T-helper 17 cell (primary cell): ENCODE measurements at regions not wholly inside any gene's neighbourhood (a gene's known extent, or its start where the extent isn't known, plus 50 kb on each side); places are given as distances from the start of the nearest gene placed in this dataset.

Experiments
- ATAC-seq: fragments of 150-1000 bp; cut with Tn5 transposase; 2 replicates; pipeline ENCODE4 v1.10.0; 2021; ENCODE audit warnings: mild to moderate bottlenecking, moderate library complexity
- DNase-seq, 3 donors: peaks; one replicate each; pipeline versions ENCODE4 v3.0.0 to v3.0.0-alpha.2; 2020 to 2021
- H3K9me3 ChIP-seq: one replicate; pipeline ENCODE4 v1.7.0; 2013; ENCODE audit warnings: low read length, mild to moderate bottlenecking; ENCODE audit not compliant: control insufficient read depth, poor library complexity, severe bottlenecking
- H3K27ac Mint-ChIP-seq: one replicate; pipeline ENCODE4 v1.8.0; 2022; ENCODE audit warnings: mild to moderate bottlenecking, moderate library complexity, mixed read lengths
- H3K27me3 Mint-ChIP-seq: one replicate; pipeline ENCODE4 v1.8.0; 2022; ENCODE audit warnings: mixed read lengths
- H3K36me3 Mint-ChIP-seq: one replicate; pipeline ENCODE4 v1.8.0; 2022; ENCODE audit warnings: low read depth, mixed read lengths
- H3K4me1 Mint-ChIP-seq: one replicate; pipeline ENCODE4 v1.8.0; 2022; ENCODE audit warnings: mild to moderate bottlenecking, mixed read lengths
- H3K4me3 Mint-ChIP-seq: one replicate; pipeline ENCODE4 v1.8.0; 2022; ENCODE audit warnings: mild to moderate bottlenecking, moderate library complexity, mixed read lengths

DNA sequence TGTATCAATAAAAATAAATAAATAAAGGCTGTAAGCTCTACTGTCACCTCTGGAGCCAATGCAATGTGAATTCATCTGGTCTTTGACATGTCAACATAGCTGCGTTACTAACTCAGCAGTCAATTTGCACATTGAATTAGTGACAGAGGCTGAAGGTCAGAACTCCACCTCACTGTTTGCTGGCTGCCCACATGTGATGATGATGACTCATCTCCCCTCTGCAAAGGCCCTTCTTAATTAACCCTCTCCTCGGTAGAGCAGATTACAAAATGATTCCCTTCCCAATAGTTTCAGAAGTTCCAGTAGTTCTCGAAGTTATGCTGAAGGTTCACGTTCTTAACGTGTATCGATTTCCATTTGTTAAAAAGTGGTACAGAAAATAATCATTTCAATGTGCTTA lies 1626.0 kb upstream of the TENM3 start:
- no peak for DNase-seq
- H3K27me3 Mint-ChIP-seq = no peaks in the 10 kb centered on the region
- ATAC-seq = no peak
- H3K27ac Mint-ChIP-seq = no peak overlapping the region
- no peak overlapping the region for H3K4me3 Mint-ChIP-seq
- no peaks in the 10 kb centered on the region for H3K9me3 ChIP-seq
- no peaks in the 10 kb centered on the region for H3K36me3 Mint-ChIP-seq
- H3K4me1 Mint-ChIP-seq = no peaks in the 10 kb centered on the region

DNA sequence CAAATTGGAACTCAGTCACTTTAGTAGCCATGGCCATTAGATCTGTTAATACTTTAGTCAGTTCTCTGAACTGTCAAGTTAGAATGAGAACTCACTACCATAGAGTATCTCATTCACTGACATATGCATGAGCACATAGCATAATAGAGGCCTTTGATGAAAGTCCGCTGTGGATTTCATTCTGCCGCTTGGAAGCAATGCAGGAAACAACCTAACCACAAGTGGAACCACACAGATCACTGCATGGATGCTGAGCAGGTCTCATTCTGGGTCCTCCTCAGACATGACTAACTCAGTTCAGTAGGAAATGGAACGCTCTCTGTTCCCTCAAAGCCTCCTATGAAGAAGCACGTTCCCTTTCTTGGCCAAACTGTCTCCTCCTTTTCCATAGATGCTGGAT lies 1624.8 kb upstream of the TENM3 start:
- no peaks in the 10 kb centered on the region for H3K36me3 Mint-ChIP-seq
- ATAC-seq = no peak

DNA sequence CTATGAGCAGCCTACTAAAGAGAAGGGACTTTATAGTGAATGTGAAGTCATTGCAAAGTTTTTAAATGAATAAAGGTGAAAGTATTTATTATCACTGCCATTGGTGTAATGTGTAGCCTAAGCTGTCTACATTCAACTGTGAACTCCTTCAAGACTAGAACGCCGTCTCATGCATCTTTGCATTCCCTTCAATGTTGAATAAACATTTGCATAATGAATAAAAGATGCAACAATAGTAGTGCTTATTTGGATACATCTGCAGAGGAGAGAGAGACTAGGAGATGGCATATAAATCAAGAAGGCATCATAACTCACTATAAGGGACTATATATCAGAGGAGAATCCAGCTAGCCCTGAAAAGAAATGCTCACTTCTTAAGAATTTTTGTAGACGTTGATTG lies 1623.8 kb upstream of the TENM3 start:
- no peaks in the 10 kb centered on the region for H3K9me3 ChIP-seq
- no peaks in the 10 kb centered on the region for H3K4me1 Mint-ChIP-seq
- no peaks in the 10 kb centered on the region for H3K36me3 Mint-ChIP-seq
- no peak for ATAC-seq
- H3K27me3 Mint-ChIP-seq = no peaks in the 10 kb centered on the region
- H3K27ac Mint-ChIP-seq = no peak overlapping the region
- no peak overlapping the region for H3K4me3 Mint-ChIP-seq
- no peak for DNase-seq

More for the DNA sequence above, 1624.8 kb upstream of the TENM3 start:
- H3K9me3 ChIP-seq = no peaks in the 10 kb centered on the region
- Mint-ChIP-seq H3K4me1 (no peaks in the 10 kb centered on the region), H3K27ac (no peak overlapping the region), H3K4me3 (no peak overlapping the region), H3K27me3 (no peaks in the 10 kb centered on the region)
- DNase-seq = no peak

GRCh38 chr4:180622254-180622653 lies 1620.9 kb upstream of the TENM3 start:
- DNase-seq (no peak), ATAC-seq (no peak)
- no peak overlapping the region for H3K27ac Mint-ChIP-seq
- no peaks in the 10 kb centered on the region for H3K36me3 Mint-ChIP-seq
- H3K4me3 Mint-ChIP-seq = no peak overlapping the region
- H3K4me1 Mint-ChIP-seq = no peaks in the 10 kb centered on the region
- no peaks in the 10 kb centered on the region for H3K27me3 Mint-ChIP-seq
- no peaks in the 10 kb centered on the region for H3K9me3 ChIP-seq

DNA sequence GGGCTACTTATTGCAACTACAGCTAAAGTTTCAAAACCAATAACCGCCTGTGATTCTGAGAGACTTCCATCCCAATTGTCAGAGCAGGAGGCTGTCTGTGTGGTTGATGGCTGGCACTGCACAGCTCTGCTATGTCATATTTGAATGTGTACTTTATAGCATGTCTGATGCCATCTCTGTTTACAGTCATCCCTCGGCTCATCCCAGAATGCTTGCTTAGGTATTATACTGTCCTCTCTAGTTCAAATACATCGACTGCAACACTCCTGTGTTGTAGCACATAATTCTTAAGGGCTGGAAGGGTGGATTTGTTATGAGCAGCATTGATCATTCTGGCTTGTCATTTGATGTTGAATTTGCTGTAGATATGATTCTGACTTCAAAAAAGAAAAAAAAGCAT lies 1617.5 kb upstream of the TENM3 start:
- Mint-ChIP-seq H3K36me3 (no peaks in the 10 kb centered on the region), H3K27ac (no peak overlapping the region), H3K4me3 (no peak overlapping the region), H3K4me1 (no peaks in the 10 kb centered on the region), H3K27me3 (no peaks in the 10 kb centered on the region)
- no peak for DNase-seq
- ATAC-seq = no peak
- H3K9me3 ChIP-seq = no peaks in the 10 kb centered on the region

DNA sequence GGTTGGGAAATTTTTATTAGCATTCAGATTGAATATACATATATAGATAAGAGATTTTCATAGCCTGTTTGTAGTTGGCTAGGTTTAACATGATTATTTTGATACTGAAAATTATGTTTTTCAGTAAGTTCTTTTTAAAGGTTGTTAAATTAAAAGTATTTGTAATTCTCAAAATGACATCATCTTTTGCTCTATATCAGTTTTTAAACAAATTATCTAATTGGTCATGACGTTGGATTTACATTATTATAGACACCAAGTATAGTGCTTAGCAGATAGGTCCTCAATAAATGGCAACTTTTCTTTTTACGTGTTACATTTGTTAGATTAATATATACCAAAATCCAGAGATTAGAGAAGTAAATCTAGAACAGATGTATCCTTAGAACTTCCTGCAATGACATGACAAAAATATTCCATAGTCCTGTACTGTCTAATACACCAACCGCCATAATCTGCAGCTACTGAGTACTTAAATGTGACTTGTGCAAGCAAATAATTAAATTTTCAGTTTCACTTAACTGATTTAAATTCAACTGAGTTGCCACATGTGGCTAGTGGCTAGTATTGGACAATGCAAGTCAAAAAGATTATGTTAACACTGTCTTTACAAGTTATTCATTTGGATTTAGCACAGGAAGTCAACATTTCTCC lies 1613.1 kb upstream of the TENM3 start:
- H3K27me3 Mint-ChIP-seq = no peaks in the 10 kb centered on the region
- H3K9me3 ChIP-seq = no peaks in the 10 kb centered on the region
- no peak overlapping the region for H3K4me3 Mint-ChIP-seq
- H3K4me1 Mint-ChIP-seq = no peaks in the 10 kb centered on the region
- H3K36me3 Mint-ChIP-seq = no peaks in the 10 kb centered on the region
- H3K27ac Mint-ChIP-seq = no peak overlapping the region
- no peak for DNase-seq
- no peak for ATAC-seq

GRCh38 chr4:180634306-180634705 lies 1608.9 kb upstream of the TENM3 start:
- no peaks in the 10 kb centered on the region for H3K9me3 ChIP-seq
- ATAC-seq (no peak), DNase-seq (no peak)
- no peak overlapping the region for H3K27ac Mint-ChIP-seq
- no peaks in the 10 kb centered on the region for H3K27me3 Mint-ChIP-seq
- H3K4me3 Mint-ChIP-seq = no peak overlapping the region
- no peaks in the 10 kb centered on the region for H3K36me3 Mint-ChIP-seq
- no peaks in the 10 kb centered on the region for H3K4me1 Mint-ChIP-seq

DNA sequence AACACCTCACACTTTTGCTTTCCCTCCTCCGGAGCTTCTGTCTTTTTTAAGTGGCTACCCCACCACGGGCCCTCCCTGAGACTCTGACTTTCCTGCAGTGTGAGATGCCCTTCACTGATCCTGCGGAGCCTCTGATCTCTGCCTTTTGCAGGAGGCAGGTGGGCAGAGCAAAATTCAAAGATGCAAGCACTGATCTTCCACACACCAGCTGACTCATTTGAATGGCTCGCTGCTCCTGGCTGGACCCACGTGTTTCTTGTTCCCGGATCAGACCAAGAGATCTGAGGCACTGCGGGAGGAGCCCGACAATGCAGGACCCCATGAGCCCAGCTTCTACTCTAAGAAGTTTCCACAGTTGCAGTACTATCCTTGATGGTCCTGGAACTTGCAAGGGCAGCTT lies 1607.9 kb upstream of the TENM3 start:
- H3K9me3 ChIP-seq = no peaks in the 10 kb centered on the region
- no peak overlapping the region for H3K27ac Mint-ChIP-seq
- H3K36me3 Mint-ChIP-seq = no peaks in the 10 kb centered on the region
- ATAC-seq (no peak), DNase-seq (no peak)
- H3K4me3 Mint-ChIP-seq = no peak overlapping the region
- no peaks in the 10 kb centered on the region for H3K27me3 Mint-ChIP-seq
- no peaks in the 10 kb centered on the region for H3K4me1 Mint-ChIP-seq

DNA sequence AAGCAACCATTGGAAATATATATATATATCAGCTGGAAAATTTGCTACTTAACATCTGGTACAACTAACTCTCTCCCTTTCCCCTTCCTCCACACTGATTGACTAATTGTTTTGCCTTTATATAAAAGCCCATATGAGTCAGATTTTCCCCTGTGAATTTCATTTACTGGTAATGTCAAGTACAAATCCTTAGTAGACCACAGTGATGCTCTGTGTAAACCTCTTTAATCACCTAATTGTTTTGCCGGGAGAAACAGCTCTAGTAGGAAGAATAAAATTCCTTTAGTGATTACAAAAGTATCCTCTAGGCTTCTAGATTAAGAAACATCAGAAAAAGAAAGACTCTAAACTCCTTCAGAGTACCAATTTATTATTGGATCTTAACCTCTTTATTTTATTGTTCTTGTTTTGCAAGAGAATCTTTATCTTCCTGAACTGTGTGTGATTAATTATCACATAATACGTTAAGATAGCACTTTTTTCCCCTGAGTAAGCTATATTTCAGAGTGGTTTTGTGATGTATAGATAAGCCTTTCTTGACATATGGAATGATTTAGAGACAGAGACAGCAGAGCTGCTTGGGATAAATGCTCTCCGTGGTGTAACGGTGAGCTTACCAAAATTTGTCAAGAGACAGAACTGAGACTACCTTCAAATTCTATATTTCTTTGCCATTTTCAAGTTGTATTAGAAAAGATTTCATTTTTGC lies 1606.4 kb upstream of the TENM3 start:
- no peaks in the 10 kb centered on the region for H3K9me3 ChIP-seq
- Mint-ChIP-seq H3K36me3 (no peaks in the 10 kb centered on the region), H3K4me3 (no peak overlapping the region), H3K27me3 (no peaks in the 10 kb centered on the region), H3K27ac (no peak overlapping the region), H3K4me1 (no peaks in the 10 kb centered on the region)
- DNase-seq (no peak), ATAC-seq (no peak)

DNA sequence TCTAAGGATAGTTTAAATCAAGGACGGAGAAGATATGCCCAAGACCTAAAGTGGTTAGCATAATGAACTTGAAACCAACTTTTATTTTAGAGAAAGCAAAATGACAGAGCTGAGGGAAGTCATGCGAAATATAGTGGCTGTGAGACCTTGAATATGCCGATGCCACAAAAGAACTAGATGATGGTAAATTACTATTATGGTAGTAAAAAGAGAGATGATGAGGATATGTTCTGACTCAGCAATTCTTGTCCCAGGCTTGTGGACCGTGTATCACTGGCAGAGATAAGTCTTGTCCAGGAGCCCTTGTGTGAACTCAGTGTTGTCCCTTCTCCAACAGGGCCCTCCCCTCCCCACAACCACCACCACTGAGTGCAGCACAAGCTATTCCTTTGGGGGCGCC lies 1605.6 kb upstream of the TENM3 start:
- H3K9me3 ChIP-seq = no peaks in the 10 kb centered on the region
- H3K27ac Mint-ChIP-seq = no peak overlapping the region
- no peaks in the 10 kb centered on the region for H3K4me1 Mint-ChIP-seq
- no peak overlapping the region for H3K4me3 Mint-ChIP-seq
- no peaks in the 10 kb centered on the region for H3K27me3 Mint-ChIP-seq
- no peak for ATAC-seq
- DNase-seq = no peak
- no peaks in the 10 kb centered on the region for H3K36me3 Mint-ChIP-seq

DNA sequence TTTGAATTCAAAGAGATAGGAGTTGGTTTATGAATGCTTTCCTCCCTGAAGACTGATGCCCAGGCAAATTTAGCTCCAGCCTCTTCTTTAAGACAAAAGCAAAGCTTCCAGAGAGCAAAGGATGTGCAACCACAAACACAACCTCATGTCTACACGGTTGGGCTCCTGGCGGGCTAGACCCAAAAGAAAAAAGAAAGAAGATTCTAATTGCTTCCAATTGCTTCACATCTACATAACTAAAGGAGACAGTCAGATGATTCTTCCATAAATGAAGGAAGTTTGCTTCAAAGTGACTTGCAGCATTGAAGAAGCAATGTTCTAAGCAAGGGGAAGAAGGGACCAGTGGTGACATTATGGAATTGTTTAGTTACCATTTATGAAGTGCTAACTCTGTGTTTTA lies 1603.0 kb upstream of the TENM3 start:
- Mint-ChIP-seq H3K4me1 (no peaks in the 10 kb centered on the region), H3K36me3 (no peaks in the 10 kb centered on the region), H3K4me3 (no peak overlapping the region), H3K27me3 (no peaks in the 10 kb centered on the region), H3K27ac (no peak overlapping the region)
- ATAC-seq (no peak), DNase-seq (no peak)
- no peaks in the 10 kb centered on the region for H3K9me3 ChIP-seq

DNA sequence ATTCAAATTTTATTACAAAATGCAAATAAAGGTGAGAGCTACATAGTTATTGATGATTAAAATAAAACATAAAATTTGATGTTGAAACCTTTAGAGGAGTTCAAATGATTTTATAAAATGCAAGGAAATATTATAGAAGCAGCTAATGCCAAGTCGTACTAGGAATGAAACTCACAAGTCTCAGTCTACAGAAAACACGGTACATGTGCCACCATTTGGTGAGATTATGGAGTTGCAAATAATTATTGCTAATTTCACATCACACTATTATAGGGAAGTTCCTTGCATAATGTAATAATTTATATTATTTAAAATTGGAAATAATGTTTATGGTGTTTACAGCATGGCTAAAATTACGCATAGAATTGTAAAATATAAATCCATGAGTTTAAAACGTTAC lies 1601.7 kb upstream of the TENM3 start:
- no peaks in the 10 kb centered on the region for H3K4me1 Mint-ChIP-seq
- no peaks in the 10 kb centered on the region for H3K27me3 Mint-ChIP-seq
- DNase-seq (no peak), ATAC-seq (no peak)
- no peak overlapping the region for H3K27ac Mint-ChIP-seq
- H3K4me3 Mint-ChIP-seq = no peak overlapping the region
- no peaks in the 10 kb centered on the region for H3K9me3 ChIP-seq
- H3K36me3 Mint-ChIP-seq = no peaks in the 10 kb centered on the region

DNA sequence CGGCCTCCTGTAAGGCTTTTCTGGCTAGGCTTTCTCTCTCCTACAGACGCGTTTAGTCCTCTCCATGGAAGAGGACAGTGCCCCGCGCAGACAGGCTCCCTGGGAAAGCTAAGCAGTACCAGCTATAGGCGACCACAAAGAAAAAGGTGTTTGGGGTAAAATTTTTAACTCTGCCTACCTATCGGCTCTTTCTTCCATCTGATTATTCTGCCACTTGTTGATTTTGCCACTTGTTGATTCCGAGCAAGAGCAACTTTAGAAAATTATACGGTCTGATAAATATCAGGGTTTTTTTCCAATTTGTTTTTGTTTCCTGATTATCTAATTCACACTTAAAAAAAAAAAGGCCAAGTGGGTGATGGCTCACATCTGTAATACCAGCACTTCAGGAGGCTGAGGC lies 1600.5 kb upstream of the TENM3 start:
- H3K36me3 Mint-ChIP-seq = no peaks in the 10 kb centered on the region

GRCh38 chr4:180650273-180650672 lies 1592.9 kb upstream of the TENM3 start:
- ATAC-seq = no peak
- Mint-ChIP-seq H3K4me1 (no peaks in the 10 kb centered on the region), H3K4me3 (no peak overlapping the region), H3K36me3 (no peaks in the 10 kb centered on the region), H3K27ac (no peak overlapping the region), H3K27me3 (no peaks in the 10 kb centered on the region)
- no peaks in the 10 kb centered on the region for H3K9me3 ChIP-seq
- no peak for DNase-seq

More for the DNA sequence above, 1600.5 kb upstream of the TENM3 start:
- Mint-ChIP-seq H3K27me3 (no peaks in the 10 kb centered on the region), H3K4me3 (no peak overlapping the region), H3K4me1 (no peaks in the 10 kb centered on the region), H3K27ac (no peak overlapping the region)
- H3K9me3 ChIP-seq = no peaks in the 10 kb centered on the region
- DNase-seq (no peak), ATAC-seq (no peak)
